OCI-LY3 (cell line): ENCODE measurements at regions not wholly inside any gene's neighbourhood (a gene's known extent, or its start where the extent isn't known, plus 50 kb on each side); places are given as distances from the start of the nearest gene placed in this dataset.

Experiments used
- H2AFZ ChIP-seq: fragments of 200-600, 300-600 bp; shearing (Covaris generic); 2 replicates; pipeline ENCODE4 v1.6.0; 2014; ENCODE audit warnings: antibody characterized with exemption, low read depth, low read length
- H3K27ac ChIP-seq: fragments of 200-600, 300-600 bp; sonication (generic); 2 replicates; pipeline ENCODE4 v1.5.1; 2014; ENCODE audit warnings: mild to moderate bottlenecking, low read length, moderate library complexity, mixed read lengths
- H3K27me3 ChIP-seq: fragments of 200-600, 300-600 bp; sonication (generic); 2 replicates; pipeline ENCODE4 v1.6.1; 2014; ENCODE audit warnings: low read depth, low read length, mixed read lengths
- H3K36me3 ChIP-seq: fragments of 200-600, 300-600 bp; sonication (generic); replicated peaks from 2 replicates; pipeline ENCODE3; 2014; ENCODE audit warnings: low read depth, low read length, mixed read lengths
- H3K4me1 ChIP-seq: fragments of 300-600, 200-600 bp; sonication (generic); 2 replicates; pipeline ENCODE4 v1.6.1; 2014; ENCODE audit warnings: low read length, mixed read lengths
- H3K4me2 ChIP-seq: fragments of 200-600, 300-600 bp; sonication (generic); 2 replicates; pipeline ENCODE4 v1.6.1; 2014; ENCODE audit warnings: low read length, mixed read lengths
- H3K4me3 ChIP-seq: fragments of 300-600, 200-600 bp; sonication (generic); 2 replicates; pipeline ENCODE4 v1.5.1; 2014; ENCODE audit warnings: antibody characterized with exemption, mild to moderate bottlenecking, low read length, moderate library complexity
- H3K79me2 ChIP-seq: fragments of 300-600, 200-600 bp; shearing (Covaris generic); 2 replicates; pipeline ENCODE4 v1.6.1; 2014; ENCODE audit warnings: mild to moderate bottlenecking, low read length, mixed read lengths
- H3K9ac ChIP-seq: fragments of 300-600, 200-600 bp; shearing (Covaris generic); 2 replicates; pipeline ENCODE4 v1.6.0; 2014; ENCODE audit warnings: mild to moderate bottlenecking, low read length, moderate library complexity
- H3K9me3 ChIP-seq: fragments of 200-600, 300-600 bp; shearing (Covaris generic); 2 replicates; pipeline ENCODE4 v1.6.1; 2014; ENCODE audit warnings: low read length, mixed read lengths; ENCODE audit not compliant: insufficient read depth
- H4K20me1 ChIP-seq: fragments of 200-600, 300-600 bp; sonication (generic); 2 replicates; pipeline ENCODE4 v1.6.1; 2016; ENCODE audit warnings: low read length, mixed read lengths; ENCODE audit not compliant: insufficient read depth
- CTCF ChIP-seq: fragments of 200-600, 300-600 bp; sonication (generic); IDR thresholded peaks from 2 replicates; pipeline ENCODE4 v1.5.1; 2014; ENCODE audit warnings: antibody characterized with exemption, low read length, low read depth
- EZH2phosphoT487 ChIP-seq: fragments of 200-600 bp; shearing (Covaris generic); IDR thresholded peaks from 2 replicates; pipeline ENCODE4 v1.6.1; 2018; ENCODE audit warnings: antibody characterized with exemption, mixed run types, low read depth

- TF ChIP-seq CTCF (no peak), EZH2phosphoT487 (no peak)
- Histone ChIP-seq H3K36me3 (no peaks in the 10 kb centered on the region), H3K27ac (no peak overlapping the region), H3K9ac (no peak overlapping the region), H3K79me2 (no peaks in the 10 kb centered on the region), H3K27me3 (no peaks in the 10 kb centered on the region), H3K9me3 (no peaks in the 10 kb centered on the region), H3K4me2 (no peak overlapping the region), H3K4me1 (no peaks in the 10 kb centered on the region), H4K20me1 (no peaks in the 10 kb centered on the region), H2AFZ (no peak overlapping the region), H3K4me3 (no peak overlapping the region)
Observed at GRCh38 chrX:7214251-7214650, 66.3 kb upstream of the PUDP start.

- H3K9me3 ChIP-seq, result no peaks in the 10 kb centered on the region
- no peaks in the 10 kb centered on the region for H3K27me3 ChIP-seq
- no peak overlapping the region for H2AFZ ChIP-seq
- peaks cover 6% of the 10 kb centered on the region; the same call in 1 of the 2 replicates for H3K4me1 ChIP-seq
- no peak overlapping the region for H3K27ac ChIP-seq
- no peak overlapping the region for H3K4me3 ChIP-seq
- no peak overlapping the region for H3K9ac ChIP-seq
- no peak for TF ChIP-seq EZH2phosphoT487
- no peak for TF ChIP-seq CTCF
- no peak overlapping the region for H3K4me2 ChIP-seq
- no peaks in the 10 kb centered on the region for H3K36me3 ChIP-seq
- no peaks in the 10 kb centered on the region for H3K79me2 ChIP-seq
- no peaks in the 10 kb centered on the region for H4K20me1 ChIP-seq
Observed at GRCh38 chrX:7205037-7205577, 57.2 kb upstream of the PUDP start.

GRCh38 chrX:7204619-7205018 is 56.7 kb upstream of the PUDP start:
- no peak overlapping the region for H3K4me3 ChIP-seq
- H3K9ac ChIP-seq, result no peak overlapping the region
- TF ChIP-seq CTCF (no peak), EZH2phosphoT487 (no peak)
- H3K79me2 ChIP-seq, result no peaks in the 10 kb centered on the region
- no peaks in the 10 kb centered on the region for H3K27me3 ChIP-seq
- peaks cover 6% of the 10 kb centered on the region; the same call in 1 of the 2 replicates for H3K4me1 ChIP-seq
- no peak overlapping the region for H2AFZ ChIP-seq
- H3K9me3 ChIP-seq, result no peaks in the 10 kb centered on the region
- H3K4me2 ChIP-seq, result no peak overlapping the region
- no peaks in the 10 kb centered on the region for H3K36me3 ChIP-seq
- H3K27ac ChIP-seq, result no peak overlapping the region
- H4K20me1 ChIP-seq, result no peaks in the 10 kb centered on the region

- Histone ChIP-seq H3K9ac (no peak overlapping the region), H3K79me2 (no peaks in the 10 kb centered on the region), H2AFZ (no peak overlapping the region), H3K9me3 (no peaks in the 10 kb centered on the region), H3K4me2 (no peak overlapping the region), H3K27me3 (no peaks in the 10 kb centered on the region), H4K20me1 (no peaks in the 10 kb centered on the region), H3K27ac (no peak overlapping the region), H3K4me1 (peaks cover 6% of the 10 kb centered on the region; the same call in 1 of the 2 replicates), H3K36me3 (no peaks in the 10 kb centered on the region), H3K4me3 (no peak overlapping the region)
- no peak for TF ChIP-seq CTCF
- no peak for TF ChIP-seq EZH2phosphoT487
Observed at GRCh38 chrX:7202206-7202605, 54.3 kb upstream of the PUDP start.
